Uterus (tissue), 3 donors: ENCODE measurements at regions not wholly inside any gene's neighbourhood (a gene's known extent, or its start where the extent isn't known, plus 50 kb on each side); places are given as distances from the start of the nearest gene placed in this dataset.
"Not testable (repeated sequence)": the region's sequence is repeated elsewhere in the genome, so short reads cannot be mapped to it uniquely, and the experiment has no call there.

Experiments used
- DNase-seq, 2 donors: peaks; one replicate each; pipeline ENCODE4 v3.0.0-alpha.2; 2019 to 2020
- H3K27ac ChIP-seq, 2 donors: fragments of 200-600 bp; sonication (generic); 1 replicate in 1 of 2; 2 replicates in 1 of 2; pipeline ENCODE4 v1.5.1; 2016 to 2018
- H3K27me3 ChIP-seq, 2 donors: fragments of 200-600 bp; sonication (generic); one replicate each; pipeline ENCODE4 v1.5.1; 2018 to 2019; ENCODE audit warnings: control low read depth in 1 of 2
- H3K36me3 ChIP-seq, 2 donors: fragments of 200-600 bp; sonication (generic); one replicate each; pipeline ENCODE4 v1.5.1; 2019; ENCODE audit warnings: control low read depth in 1 of 2
- H3K4me1 ChIP-seq, 2 donors: fragments of 200-600 bp; sonication (generic); one replicate each; pipeline ENCODE4 v1.5.1; 2018 to 2019; ENCODE audit warnings: control low read depth in 1 of 2
- H3K4me3 ChIP-seq, 2 donors: fragments of 200-600 bp; sonication (generic); 1 replicate in 1 of 2; 2 replicates in 1 of 2; pipeline ENCODE4 v1.5.1; 2018 to 2019; ENCODE audit warnings: mild to moderate bottlenecking in 1 of 2
- H3K9me3 ChIP-seq, 2 donors: fragments of 200-600 bp; sonication (generic); one replicate each; pipeline ENCODE4 v1.5.1; 2019; ENCODE audit warnings: control low read depth in 1 of 2
- CTCF ChIP-seq, 4 experiments: fragments of 200-600 bp in 2 of 4; fragments of 450-650 bp in 2 of 4; sonication (generic) in 2 of 4; IDR thresholded peaks; one replicate each; pipeline ENCODE4 v1.5.1; 2016 to 2019; ENCODE audit warnings: antibody characterized with exemption in 4 of 4, mild to moderate bottlenecking in 2 of 4, moderate library complexity in 1 of 4
- POLR2A ChIP-seq, 2 donors: fragments of 450-650 bp; IDR thresholded peaks; one replicate each; pipeline ENCODE4 v1.6.1; 2016; ENCODE audit warnings: antibody characterized with exemption in 2 of 2, mild to moderate bottlenecking in 1 of 2, moderate library complexity in 1 of 2
- intact Hi-C: fragments of 100-400 bp; cut with DNase I; formaldehyde crosslinking; loops from one replicate; pipeline ENCODE4 v1.15.1; 2023; ENCODE audit warnings: low total_unique reads
- donor health status: DM: yes; HTN: yes; CAD: no.

DNA sequence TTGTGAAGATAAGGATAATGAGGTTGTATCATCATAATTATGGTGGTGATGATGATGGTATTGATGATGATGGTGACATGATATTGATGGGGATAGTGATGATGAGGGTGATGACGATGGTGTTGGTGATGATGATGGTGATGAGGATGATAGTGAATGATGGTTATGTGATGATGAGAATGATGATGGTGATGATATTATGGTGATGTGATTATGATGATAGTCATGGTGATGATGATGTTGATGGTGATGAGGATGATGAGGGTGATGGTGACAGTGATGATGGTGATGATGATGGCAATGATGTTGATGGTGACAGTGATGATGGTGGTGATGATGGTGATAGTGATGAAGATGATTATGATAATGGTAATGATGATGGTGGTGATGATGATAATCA lies 299.9 kb upstream of the ADARB2 start:
- no peaks in the 10 kb centered on the region for H3K36me3 ChIP-seq
- intact Hi-C loops: no loop called here
- no peak overlapping the region for H3K27ac ChIP-seq
- H3K9me3 ChIP-seq: no peaks in the 10 kb centered on the region
- H3K27me3 ChIP-seq: no peaks in the 10 kb centered on the region
- no peak for DNase-seq
- TF ChIP-seq CTCF (IDR thresholded peaks at IDR 0.05) (no peak), POLR2A (IDR thresholded peaks at IDR 0.05) (no peak)
- no peak overlapping the region for H3K4me3 ChIP-seq
- no peaks in the 10 kb centered on the region for H3K4me1 ChIP-seq

DNA sequence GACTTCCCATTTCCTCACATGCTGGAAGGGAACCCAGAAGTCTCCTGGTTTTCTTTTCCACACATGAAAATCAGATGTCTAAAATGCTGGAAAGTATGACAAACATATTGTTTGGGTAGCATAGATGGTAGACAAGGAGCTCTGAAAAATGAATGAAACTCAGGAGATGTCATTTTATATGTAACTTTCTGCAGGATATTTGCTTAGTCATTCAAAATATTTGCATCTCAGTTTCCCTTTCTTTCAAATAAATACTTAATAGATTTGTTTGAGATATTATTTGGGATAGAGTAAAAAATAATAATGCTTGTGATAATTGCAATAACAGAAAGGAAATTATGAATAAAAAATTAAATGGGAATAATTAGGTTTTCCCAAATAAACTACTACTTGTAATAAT lies 298.9 kb upstream of the ADARB2 start:
- H3K36me3 ChIP-seq: no peaks in the 10 kb centered on the region
- no peak for DNase-seq
- no peak overlapping the region for H3K4me3 ChIP-seq
- H3K27me3 ChIP-seq: no peaks in the 10 kb centered on the region
- TF ChIP-seq CTCF (IDR thresholded peaks at IDR 0.05) (no peak), POLR2A (IDR thresholded peaks at IDR 0.05) (no peak)
- H3K27ac ChIP-seq: no peak overlapping the region
- H3K4me1 ChIP-seq: no peaks in the 10 kb centered on the region
- intact Hi-C loops: no loop called here
- no peaks in the 10 kb centered on the region for H3K9me3 ChIP-seq

- TF ChIP-seq POLR2A (IDR thresholded peaks at IDR 0.05): no peak
- no peak for TF ChIP-seq CTCF (IDR thresholded peaks at IDR 0.05)
- H3K9me3 ChIP-seq: no peaks in the 10 kb centered on the region
- no peak for DNase-seq
- no peaks in the 10 kb centered on the region for H3K27me3 ChIP-seq
- H3K27ac ChIP-seq: no peak overlapping the region
- intact Hi-C loops: no loop called here
- H3K36me3 ChIP-seq: no peaks in the 10 kb centered on the region
- no peaks in the 10 kb centered on the region for H3K4me1 ChIP-seq
- no peak overlapping the region for H3K4me3 ChIP-seq
These were observed 292.7 kb upstream of the ADARB2 start for GRCh38 chr10:2030046-2030445.

GRCh38 chr10:2026936-2027335 lies 289.6 kb upstream of the ADARB2 start:
- intact Hi-C loops: no loop called here
- H3K27ac ChIP-seq: no peak overlapping the region
- no peak for DNase-seq
- H3K9me3 ChIP-seq: no peaks in the 10 kb centered on the region
- TF ChIP-seq CTCF (IDR thresholded peaks at IDR 0.05): no peak
- no peak for TF ChIP-seq POLR2A (IDR thresholded peaks at IDR 0.05)
- no peaks in the 10 kb centered on the region for H3K27me3 ChIP-seq
- H3K4me3 ChIP-seq: no peak overlapping the region
- H3K4me1 ChIP-seq: no peaks in the 10 kb centered on the region
- no peaks in the 10 kb centered on the region for H3K36me3 ChIP-seq

GRCh38 chr10:2024750-2025149 lies 287.4 kb upstream of the ADARB2 start:
- H3K27ac ChIP-seq, H3K4me3 ChIP-seq, H3K9me3 ChIP-seq, H3K27me3 ChIP-seq, H3K4me1 ChIP-seq, intact Hi-C loops, DNase-seq, H3K36me3 ChIP-seq: not testable (repeated sequence)

- intact Hi-C loops: no loop called here
- H3K4me1 ChIP-seq: no peaks in the 10 kb centered on the region
- no peak overlapping the region for H3K27ac ChIP-seq
- no peaks in the 10 kb centered on the region for H3K36me3 ChIP-seq
- TF ChIP-seq CTCF (IDR thresholded peaks at IDR 0.05): no peak
- TF ChIP-seq POLR2A (IDR thresholded peaks at IDR 0.05): no peak
- DNase-seq: no peak
- H3K27me3 ChIP-seq: no peaks in the 10 kb centered on the region
- H3K4me3 ChIP-seq: no peak overlapping the region
- no peaks in the 10 kb centered on the region for H3K9me3 ChIP-seq
These were observed 286.4 kb upstream of the ADARB2 start for GRCh38 chr10:2023687-2024086.
